GM12878 (cell line): ENCODE measurements at regions not wholly inside any gene's neighbourhood (a gene's known extent, or its start where the extent isn't known, plus 50 kb on each side); places are given as distances from the start of the nearest gene placed in this dataset.

Experiments used
- ATAC-seq: fragments of 200-7000 bp; cut with Tn5 transposase; 3 replicates; pipeline ENCODE4 v1.9.1; 2020; ENCODE audit warnings: mild to moderate bottlenecking, moderate library complexity
- BruUV-seq: library from RNA; stranded (reverse); fragments of 400-500 nt; replicated peaks from 2 replicates; lab custom pipeline; 2021; lab: Mats Ljungman, UMichigan
- CTCF ChIA-PET: fragments of 300-600 bp; sonication (Branson Sonifier 250); formaldehyde crosslinking; extraction: SDS; loops from one replicate; lab custom pipeline; 2021; ENCODE audit warnings: inconsistent platforms; lab: Yijun Ruan, JAX
- POLR2A ChIA-PET: fragments of 350-600 bp; formaldehyde crosslinking; extraction: SDS; loops from one replicate; lab custom pipeline; 2021; ENCODE audit warnings: inconsistent platforms; lab: Charles Lee
- RAD21 ChIA-PET: fragments of 300-600 bp; sonication (Branson Sonifier 250); formaldehyde crosslinking; loops from one replicate; lab custom pipeline; 2023; ENCODE audit warnings: antibody characterized with exemption; ENCODE audit not compliant: unreplicated experiment; lab: Charles Lee
- SMC1A ChIA-PET: fragments of 300-600 bp; sonication (Branson Sonifier 250); formaldehyde crosslinking; loops from one replicate; lab custom pipeline; 2023; ENCODE audit not compliant: unreplicated experiment, uncharacterized antibody; lab: Charles Lee
- DNase-seq: peaks from one replicate; pipeline ENCODE4 v3.0.0-alpha.2; 2011; ENCODE audit warnings: low read depth, low spot score
- FAIRE-seq: peaks from 3 replicates; lab custom pipeline; 2011; peaks lifted over from hg19 to GRCh38; lab: Jason Lieb, UNC
- H2AFZ ChIP-seq: 2 replicates; pipeline ENCODE4 v1.6.0; 2011; ENCODE audit warnings: low read depth, low read length, control low read depth; ENCODE audit not compliant: control insufficient read depth
- H3K27ac ChIP-seq: 2 replicates; pipeline ENCODE4 v1.5.1; 2011; ENCODE audit warnings: control low read depth; ENCODE audit not compliant: control insufficient read depth, insufficient read depth
- H3K27me3 ChIP-seq, 2 experiments: replicated peaks in 1 of 2; 2 replicates each; pipeline versions ENCODE4 v1.6.0 to v1.6.1; 2011; ENCODE audit warnings: low read length in 1 of 2; ENCODE audit not compliant: control insufficient read depth in 2 of 2, insufficient read depth in 2 of 2
- H3K36me3 ChIP-seq, 2 experiments: 2 replicates each; pipeline ENCODE4 v1.5.1; 2011; ENCODE audit warnings: low read length in 1 of 2; ENCODE audit not compliant: control insufficient read depth in 2 of 2, insufficient read depth in 2 of 2
- H3K4me1 ChIP-seq: 2 replicates; pipeline ENCODE4 v1.6.1; 2011; ENCODE audit warnings: mild to moderate bottlenecking, low read length, moderate library complexity, mixed read lengths; ENCODE audit not compliant: control insufficient read depth, insufficient read depth
- H3K4me2 ChIP-seq: 2 replicates; pipeline ENCODE4 v1.6.0; 2011; ENCODE audit warnings: control low read depth; ENCODE audit not compliant: control insufficient read depth, insufficient read depth
- H3K4me3 ChIP-seq: fragments of 200-600 bp; sonication (generic); 2 replicates; pipeline ENCODE4 v1.5.1; 2016
- H3K79me2 ChIP-seq: 2 replicates; pipeline ENCODE4 v1.6.0; 2011; ENCODE audit warnings: low read length; ENCODE audit not compliant: control insufficient read depth, insufficient read depth
- H3K9ac ChIP-seq: 2 replicates; pipeline ENCODE4 v1.8.0; 2011; ENCODE audit warnings: low read length, control low read depth, mixed read lengths; ENCODE audit not compliant: control insufficient read depth, insufficient read depth
- H3K9me3 ChIP-seq: replicated peaks from 3 replicates; pipeline ENCODE4 v1.5.1; 2011; ENCODE audit warnings: mild to moderate bottlenecking, low read length; ENCODE audit not compliant: control insufficient read depth, insufficient read depth
- H4K20me1 ChIP-seq: 2 replicates; pipeline ENCODE4 v1.6.0; 2011; ENCODE audit not compliant: control insufficient read depth, insufficient read depth
- BMI1 ChIP-seq: fragments of 450-650 bp; IDR thresholded peaks from 2 replicates; pipeline ENCODE4 v1.6.1; 2016; ENCODE audit warnings: mild to moderate bottlenecking, moderate library complexity, borderline replicate concordance
- CUX1 ChIP-seq: IDR thresholded peaks from 2 replicates; pipeline ENCODE4 v1.6.1; 2012; ENCODE audit warnings: improper control_type of control experiment, low read depth, low read length; ENCODE audit not compliant: insufficient replicate concordance
- FOXK2 ChIP-seq: fragments of 450-650 bp; IDR thresholded peaks from 2 replicates; pipeline ENCODE4 v1.6.1; 2017; ENCODE audit warnings: mild to moderate bottlenecking, moderate library complexity
- NKRF ChIP-seq: fragments of 450-650 bp; conservative IDR thresholded peaks from 2 replicates; pipeline ENCODE4 v1.6.1; 2017; ENCODE audit warnings: mild to moderate bottlenecking, moderate library complexity
- POLR2AphosphoS5 ChIP-seq: IDR thresholded peaks from 2 replicates; pipeline ENCODE4 v1.6.1; 2011; ENCODE audit warnings: mild to moderate bottlenecking, low read length, inconsistent platforms
- POU2F2 ChIP-seq: IDR thresholded peaks from 3 replicates; pipeline ENCODE4 v1.6.1; 2011; ENCODE audit warnings: low read depth, mild to moderate bottlenecking, low read length, borderline replicate concordance
- SMARCA5 ChIP-seq: fragments of 450-650 bp; IDR thresholded peaks from 2 replicates; pipeline ENCODE4 v1.6.1; 2017; ENCODE audit warnings: mild to moderate bottlenecking
- STAT1 ChIP-seq: fragments of 450-650 bp; conservative IDR thresholded peaks from 2 replicates; pipeline ENCODE4 v1.6.1; 2014; ENCODE audit warnings: antibody characterized with exemption, mild to moderate bottlenecking
- ZNF274 ChIP-seq: IDR thresholded peaks from one replicate; pipeline ENCODE4 v1.8.0; 2011; ENCODE audit not compliant: insufficient read length, insufficient read depth
- ZNF592 ChIP-seq: fragments of 450-650 bp; IDR thresholded peaks from 2 replicates; pipeline ENCODE4 v1.6.1; 2017; ENCODE audit warnings: mild to moderate bottlenecking, moderate library complexity
- WGBS: methylation state at CpG from one replicate; pipeline ENCODE4 v1.1.6; 2016; ENCODE audit warnings: low lambda C conversion rate; ENCODE audit not compliant: insufficient replicate concordance, insufficient coverage; ENCODE audit errors: missing lambda C conversion rate; 5-methylcytosine and 5-hydroxymethylcytosine counted together
- in situ Hi-C: fragments of 300-500 bp; cut with MboI; formaldehyde crosslinking; loops from 9 replicates; pipeline ENCODE4 v1.14.3; 2018; ENCODE audit warnings: mixed read lengths
- intact Hi-C: fragments of 100-400 bp; cut with micrococcal nuclease; formaldehyde crosslinking; loops from one replicate; pipeline ENCODE4 v1.14.2; 2022; ENCODE audit not compliant: unreplicated experiment

- WGBS = 26% methylated on average over 3 of the region's 3 CpGs
- Histone ChIP-seq H3K4me3 (no peak overlapping the region), H3K79me2 (no peaks in the 10 kb centered on the region), H3K4me2 (peak overlapping the region; percentile 38), H4K20me1 (no peaks in the 10 kb centered on the region), H3K9ac (no peak overlapping the region), H3K27me3 (no peaks in the 10 kb centered on the region; a peak in 1 of 4 replicates), H3K4me1 (0 out of 2 replicates have a peak, but pooled peaks cover 3% of the 10 kb centered on the region), H3K27ac (no peak overlapping the region), H2AFZ (no peak overlapping the region), H3K9me3 (no peaks in the 10 kb centered on the region), H3K36me3 (no peaks in the 10 kb centered on the region)
- ChIA-PET SMC1A (interaction anchor here (0.6 kb wide), 1 partner anchor 871 kb away, joined by 3 read pairs; no protein-coding TSS in a partner anchor), CTCF (interaction anchor here (0.7 to 1.8 kb wide), 4 partner anchors 14 to 1818 kb away, joined by 3 to 6 read pairs (median 4); no protein-coding TSS in a partner anchor), POLR2A (no interaction called here), RAD21 (no interaction called here)
- TF ChIP-seq CUX1 = no peak
- TF ChIP-seq SMARCA5 = no peak
- TF ChIP-seq POU2F2 = no peak
- no peak for TF ChIP-seq POLR2AphosphoS5
- TF ChIP-seq ZNF274 = no peak
- no peak for TF ChIP-seq FOXK2
- TF ChIP-seq NKRF = no peak
- no peak for TF ChIP-seq ZNF592
- no peak for TF ChIP-seq STAT1
- TF ChIP-seq BMI1 = no peak
- DNase-seq (no peak), ATAC-seq (no peak; the same call in 2 of the 3 replicates), FAIRE-seq (no peak)
- intact Hi-C loops = loop anchor here (5.0 kb wide), 1 partner anchor 333 kb away; no protein-coding TSS in a partner anchor
- no TSS peak for BruUV-seq
- in situ Hi-C loops = no loop called here
Observed at GRCh38 chr18:25895518-25895917, 194.9 kb downstream of the SS18 start.
